ENCODE measurements at regions not wholly inside any gene's neighbourhood (a gene's known extent, or its start where the extent isn't known, plus 50 kb on each side); places are given as distances from the start of the nearest gene placed in this dataset.
A peak's percentile ranks its signal among the peaks of the same experiment; 100 is the strongest.

DNA sequence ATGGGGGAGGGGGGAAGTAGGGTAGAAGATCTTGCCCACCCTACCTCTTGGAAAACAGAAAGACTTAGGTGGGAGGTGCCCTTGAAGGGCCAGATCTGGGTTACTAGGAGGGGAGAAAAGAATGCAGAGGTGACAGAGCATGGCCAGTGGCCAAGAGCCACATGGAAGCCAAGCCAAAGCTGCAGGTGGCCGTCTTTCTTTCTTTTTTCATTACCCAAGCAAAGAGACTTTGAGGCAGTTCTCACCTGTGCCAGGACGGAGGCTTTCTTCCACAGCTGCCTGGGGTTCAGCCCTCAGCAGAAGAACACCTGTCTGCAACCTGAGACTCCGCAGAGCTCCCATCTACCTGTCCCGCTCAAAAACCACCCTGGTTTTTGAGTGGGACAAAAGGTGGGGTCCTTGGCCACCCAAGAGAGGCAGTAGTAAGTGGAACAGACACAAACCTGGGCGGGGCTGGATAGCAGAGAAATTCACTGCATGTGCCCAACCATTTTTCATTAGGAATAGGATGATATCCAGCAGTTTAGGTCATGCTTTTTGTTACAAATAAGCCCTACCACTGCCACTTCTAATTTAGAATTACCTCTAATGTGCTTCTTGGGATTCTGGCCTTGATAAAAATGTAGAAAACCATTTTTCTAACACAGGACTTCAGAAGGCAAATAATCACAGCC lies 116.5 kb downstream of the DYRK2 start:
- H3K36me3 ChIP-seq (ENCODE audit: control insufficient read depth in 1 of 2, insufficient read depth in 2 of 2, low read length in 1 of 2), result no peaks in the 10 kb centered on the region
- WGBS, 2 donors, result 88 to 90% methylated on average over 5 of the region's 5 CpGs
- H3K9me3 ChIP-seq (ENCODE audit: control insufficient read depth, low read length), result no peaks in the 10 kb centered on the region
- DNase-seq, result no peak
- no peak overlapping the region for H3K4me3 ChIP-seq (ENCODE audit: low read length in 2 of 2)
- no peak for ATAC-seq (ENCODE audit: low FRiP score)
- H3K27ac ChIP-seq (ENCODE audit: low read depth in 1 of 2, low read length in 2 of 2), result no peak overlapping the region
- H3K4me1 ChIP-seq (ENCODE audit: control insufficient read depth in 1 of 2, insufficient read depth in 2 of 2, low read length in 2 of 2), result peaks cover 0 to 2% of the 10 kb centered on the region in 2 donors
- H3K27me3 ChIP-seq (ENCODE audit: control insufficient read depth in 1 of 2, insufficient read depth in 2 of 2, low read length in 1 of 2), result no peaks in the 10 kb centered on the region
- intact Hi-C loops (cut with DNase I), result no loop called here

GRCh38 chr12:67765776-67766766 lies 117.5 kb downstream of the DYRK2 start:
- Histone ChIP-seq H3K27ac (ENCODE audit: low read depth in 1 of 2, low read length in 2 of 2) (no peak overlapping the region), H3K36me3 (ENCODE audit: control insufficient read depth in 1 of 2, insufficient read depth in 2 of 2, low read length in 1 of 2) (no peaks in the 10 kb centered on the region), H3K9me3 (ENCODE audit: control insufficient read depth, low read length) (no peaks in the 10 kb centered on the region), H3K27me3 (ENCODE audit: control insufficient read depth in 1 of 2, insufficient read depth in 2 of 2, low read length in 1 of 2) (no peaks in the 10 kb centered on the region), H3K4me1 (ENCODE audit: control insufficient read depth in 1 of 2, insufficient read depth in 2 of 2, low read length in 2 of 2) (no peaks in the 10 kb centered on the region), H3K4me3 (ENCODE audit: low read length in 2 of 2) (no peak overlapping the region)
- WGBS, 2 donors, result 82 to 89% methylated on average over 7 of the region's 7 CpGs
- DNase-seq (no peak), ATAC-seq (ENCODE audit: low FRiP score) (no peak)
- intact Hi-C loops (cut with DNase I), result no loop called here

GRCh38 chr12:67772267-67773169 lies 124.0 kb downstream of the DYRK2 start:
- no peak overlapping the region for H3K4me3 ChIP-seq (ENCODE audit: low read length in 2 of 2)
- 32 to 35% methylated on average over 10 to 11 of the region's 11 CpGs for WGBS, 2 donors
- peaks cover 0 to 6% of the 10 kb centered on the region in 2 donors for H3K4me1 ChIP-seq (ENCODE audit: control insufficient read depth in 1 of 2, insufficient read depth in 2 of 2, low read length in 2 of 2)
- intact Hi-C loops (cut with DNase I), result loop anchor here in 1 of 2 donors (10.0 kb wide), 1 partner anchor 52 kb away; no protein-coding TSS in a partner anchor
- ATAC-seq (ENCODE audit: low FRiP score) (peak; percentile 81), DNase-seq (no peak)
- no peaks in the 10 kb centered on the region for H3K27me3 ChIP-seq (ENCODE audit: control insufficient read depth in 1 of 2, insufficient read depth in 2 of 2, low read length in 1 of 2)
- peak overlapping the region; percentile 3 to 55 for H3K27ac ChIP-seq (ENCODE audit: low read depth in 1 of 2, low read length in 2 of 2)
- no peaks in the 10 kb centered on the region for H3K9me3 ChIP-seq (ENCODE audit: control insufficient read depth, low read length)
- no peaks in the 10 kb centered on the region for H3K36me3 ChIP-seq (ENCODE audit: control insufficient read depth in 1 of 2, insufficient read depth in 2 of 2, low read length in 1 of 2)

DNA sequence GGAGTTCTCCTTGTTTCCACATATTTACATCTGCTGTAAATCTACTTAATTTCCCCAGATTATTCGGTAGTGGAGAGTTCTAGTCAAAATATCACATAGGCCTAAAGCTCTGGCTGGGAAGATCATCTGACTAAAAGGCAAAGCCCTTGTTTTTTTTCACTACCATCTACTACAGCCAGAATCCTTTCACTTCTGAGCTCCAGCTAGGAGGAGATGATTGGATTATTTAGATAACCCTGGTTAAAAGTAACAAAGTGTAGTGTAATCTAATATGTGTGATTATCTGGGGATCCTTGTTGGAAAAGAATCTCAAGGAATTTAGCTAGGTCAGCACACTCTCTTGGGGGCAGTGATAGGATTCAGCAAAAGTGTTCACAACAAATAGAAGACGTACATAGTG lies 125.4 kb downstream of the DYRK2 start:
- 37 to 45% methylated on average over 2 of the region's 2 CpGs for WGBS, 2 donors
- intact Hi-C loops (cut with DNase I), result loop anchor here in 1 of 2 donors (10.0 kb wide), 1 partner anchor 51 kb away; no protein-coding TSS in a partner anchor

GRCh38 chr12:67774983-67775587 lies 126.5 kb downstream of the DYRK2 start:
- intact Hi-C loops (cut with DNase I), result loop anchor here in 1 of 2 donors (10.0 kb wide), 1 partner anchor 50 kb away; no protein-coding TSS in a partner anchor
- 62 to 73% methylated on average over 4 of the region's 4 CpGs for WGBS, 2 donors
- H3K4me3 ChIP-seq (ENCODE audit: low read length in 2 of 2), result no peak overlapping the region
- H3K27me3 ChIP-seq (ENCODE audit: control insufficient read depth in 1 of 2, insufficient read depth in 2 of 2, low read length in 1 of 2), result no peaks in the 10 kb centered on the region
- ATAC-seq (ENCODE audit: low FRiP score) (no peak), DNase-seq (no peak)
- peaks cover 0 to 6% of the 10 kb centered on the region in 2 donors for H3K4me1 ChIP-seq (ENCODE audit: control insufficient read depth in 1 of 2, insufficient read depth in 2 of 2, low read length in 2 of 2)
- H3K27ac ChIP-seq (ENCODE audit: low read depth in 1 of 2, low read length in 2 of 2), result peak overlapping the region in 1 of 2 donors; percentile 3
- H3K9me3 ChIP-seq (ENCODE audit: control insufficient read depth, low read length), result no peaks in the 10 kb centered on the region
- no peaks in the 10 kb centered on the region for H3K36me3 ChIP-seq (ENCODE audit: control insufficient read depth in 1 of 2, insufficient read depth in 2 of 2, low read length in 1 of 2)

More for the DNA sequence above, 125.4 kb downstream of the DYRK2 start:
- H3K4me1 ChIP-seq (ENCODE audit: control insufficient read depth in 1 of 2, insufficient read depth in 2 of 2, low read length in 2 of 2), result peaks cover 0 to 6% of the 10 kb centered on the region in 2 donors
- no peak overlapping the region for H3K27ac ChIP-seq (ENCODE audit: low read depth in 1 of 2, low read length in 2 of 2)
- DNase-seq, result no peak
- no peaks in the 10 kb centered on the region for H3K9me3 ChIP-seq (ENCODE audit: control insufficient read depth, low read length)
- no peaks in the 10 kb centered on the region for H3K27me3 ChIP-seq (ENCODE audit: control insufficient read depth in 1 of 2, insufficient read depth in 2 of 2, low read length in 1 of 2)
- H3K4me3 ChIP-seq (ENCODE audit: low read length in 2 of 2), result no peak overlapping the region
- ATAC-seq (ENCODE audit: low FRiP score), result no peak
- H3K36me3 ChIP-seq (ENCODE audit: control insufficient read depth in 1 of 2, insufficient read depth in 2 of 2, low read length in 1 of 2), result no peaks in the 10 kb centered on the region

DNA sequence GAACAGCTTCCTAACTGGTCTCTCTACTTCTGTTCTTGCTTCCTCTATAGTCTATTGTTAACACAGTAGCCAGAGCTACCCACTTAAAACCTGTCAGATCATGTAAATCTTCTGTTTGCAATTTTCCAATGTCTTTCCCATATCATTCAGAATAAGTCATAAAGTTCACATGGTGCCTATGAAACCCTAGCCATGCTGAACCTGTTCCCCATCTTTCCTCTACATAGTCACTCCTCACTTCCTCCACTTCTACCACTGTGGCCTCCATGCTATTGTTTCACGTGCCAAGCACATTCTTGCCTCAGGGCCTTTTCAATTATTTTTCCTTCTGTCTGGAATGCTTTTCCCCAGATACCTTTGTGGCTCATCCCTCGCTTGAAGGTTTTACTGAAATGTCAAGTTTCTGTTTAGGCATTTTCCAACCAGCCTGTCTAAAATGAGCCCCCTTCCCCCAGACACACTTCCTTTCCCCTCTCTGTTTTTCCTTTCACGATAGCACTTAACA lies 132.1 kb downstream of the DYRK2 start:
- H3K9me3 ChIP-seq (ENCODE audit: control insufficient read depth, low read length), result no peaks in the 10 kb centered on the region
- H3K4me3 ChIP-seq (ENCODE audit: low read length in 2 of 2), result no peak overlapping the region
- WGBS, 2 donors, result 82 to 92% methylated on average over 3 of the region's 3 CpGs
- no peak for ATAC-seq (ENCODE audit: low FRiP score)
- no peak overlapping the region for H3K27ac ChIP-seq (ENCODE audit: low read depth in 1 of 2, low read length in 2 of 2)
- H3K36me3 ChIP-seq (ENCODE audit: control insufficient read depth in 1 of 2, insufficient read depth in 2 of 2, low read length in 1 of 2), result no peaks in the 10 kb centered on the region
- H3K4me1 ChIP-seq (ENCODE audit: control insufficient read depth in 1 of 2, insufficient read depth in 2 of 2, low read length in 2 of 2), result no peaks in the 10 kb centered on the region
- no peaks in the 10 kb centered on the region for H3K27me3 ChIP-seq (ENCODE audit: control insufficient read depth in 1 of 2, insufficient read depth in 2 of 2, low read length in 1 of 2)
- no peak for DNase-seq
- intact Hi-C loops (cut with DNase I), result no loop called here

- Histone ChIP-seq H3K27ac (ENCODE audit: low read depth in 1 of 2, low read length in 2 of 2) (no peak overlapping the region), H3K4me1 (ENCODE audit: control insufficient read depth in 1 of 2, insufficient read depth in 2 of 2, low read length in 2 of 2) (no peaks in the 10 kb centered on the region), H3K27me3 (ENCODE audit: control insufficient read depth in 1 of 2, insufficient read depth in 2 of 2, low read length in 1 of 2) (no peaks in the 10 kb centered on the region), H3K36me3 (ENCODE audit: control insufficient read depth in 1 of 2, insufficient read depth in 2 of 2, low read length in 1 of 2) (no peaks in the 10 kb centered on the region), H3K4me3 (ENCODE audit: low read length in 2 of 2) (no peak overlapping the region), H3K9me3 (ENCODE audit: control insufficient read depth, low read length) (no peaks in the 10 kb centered on the region)
- ATAC-seq (ENCODE audit: low FRiP score), result no peak
- no peak for DNase-seq
- 83 to 90% methylated on average over 1 of the region's 1 CpG for WGBS, 2 donors
- intact Hi-C loops (cut with DNase I), result no loop called here
These were observed 134.0 kb downstream of the DYRK2 start for GRCh38 chr12:67782573-67782972.

GRCh38 chr12:67783393-67783792 lies 134.8 kb downstream of the DYRK2 start:
- intact Hi-C loops (cut with DNase I), result no loop called here
- no peak overlapping the region for H3K4me3 ChIP-seq (ENCODE audit: low read length in 2 of 2)
- no peaks in the 10 kb centered on the region for H3K4me1 ChIP-seq (ENCODE audit: control insufficient read depth in 1 of 2, insufficient read depth in 2 of 2, low read length in 2 of 2)
- 87 to 88% methylated on average over 1 of the region's 1 CpG for WGBS, 2 donors
- DNase-seq, result no peak
- no peak for ATAC-seq (ENCODE audit: low FRiP score)
- H3K9me3 ChIP-seq (ENCODE audit: control insufficient read depth, low read length), result no peaks in the 10 kb centered on the region
- no peaks in the 10 kb centered on the region for H3K36me3 ChIP-seq (ENCODE audit: control insufficient read depth in 1 of 2, insufficient read depth in 2 of 2, low read length in 1 of 2)
- no peaks in the 10 kb centered on the region for H3K27me3 ChIP-seq (ENCODE audit: control insufficient read depth in 1 of 2, insufficient read depth in 2 of 2, low read length in 1 of 2)
- H3K27ac ChIP-seq (ENCODE audit: low read depth in 1 of 2, low read length in 2 of 2), result no peak overlapping the region

All from aorta (tissue), 5 donors.